HG02981 (cell line): ENCODE measurements at regions not wholly inside any gene's neighbourhood (a gene's known extent, or its start where the extent isn't known, plus 50 kb on each side); places are given as distances from the start of the nearest gene placed in this dataset.
"Not testable (repeated sequence)": the region's sequence is repeated elsewhere in the genome, so short reads cannot be mapped to it uniquely, and the experiment has no call there.

Source experiments
- ATAC-seq: cut with Tn5 transposase; IDR thresholded peaks from one replicate; pipeline ENCODE4 v1.9.1; 2021; ENCODE audit warnings: mild to moderate bottlenecking, moderate library complexity; ENCODE audit not compliant: unreplicated experiment

DNA sequence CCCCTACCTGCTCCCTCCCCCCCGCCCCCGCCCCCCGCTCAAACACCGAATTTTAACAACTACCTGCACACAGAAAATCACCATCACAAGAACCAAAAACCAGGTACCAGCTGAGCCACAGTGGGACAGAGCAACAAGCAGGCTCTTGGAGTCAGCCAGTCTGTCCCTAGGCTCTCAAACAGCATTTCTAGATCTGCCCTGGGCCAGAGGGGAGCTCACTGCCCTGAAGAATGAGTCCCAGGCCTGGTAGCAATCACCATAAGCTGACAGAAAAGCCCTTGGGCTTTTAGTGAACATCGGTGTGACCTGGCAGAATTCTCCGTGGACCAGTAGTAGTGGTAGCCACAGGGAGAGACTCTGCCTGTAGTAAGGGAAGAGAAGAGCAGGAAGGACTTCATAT, 58.3 kb downstream of the C11orf87 start:
- no peak for ATAC-seq

DNA sequence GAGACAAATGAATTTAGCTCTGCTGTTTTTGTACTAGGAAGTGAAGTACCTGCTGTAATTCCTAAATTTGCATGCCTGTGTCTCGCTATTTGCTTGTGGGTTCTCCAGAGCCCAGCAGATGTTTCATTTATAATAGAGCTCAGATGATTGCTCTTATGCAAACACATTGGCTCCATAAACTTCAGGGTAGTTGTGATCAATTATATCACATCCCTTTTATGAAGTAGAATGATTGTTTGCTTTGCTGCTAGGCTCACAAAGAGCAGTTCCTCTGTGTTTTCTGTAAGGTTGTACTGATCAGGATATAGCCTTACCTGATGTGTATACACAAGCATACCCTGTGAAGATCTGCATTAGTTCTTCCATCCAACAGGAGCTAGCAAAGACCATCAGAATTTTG, 64.1 kb downstream of the C11orf87 start:
- no peak for ATAC-seq

DNA sequence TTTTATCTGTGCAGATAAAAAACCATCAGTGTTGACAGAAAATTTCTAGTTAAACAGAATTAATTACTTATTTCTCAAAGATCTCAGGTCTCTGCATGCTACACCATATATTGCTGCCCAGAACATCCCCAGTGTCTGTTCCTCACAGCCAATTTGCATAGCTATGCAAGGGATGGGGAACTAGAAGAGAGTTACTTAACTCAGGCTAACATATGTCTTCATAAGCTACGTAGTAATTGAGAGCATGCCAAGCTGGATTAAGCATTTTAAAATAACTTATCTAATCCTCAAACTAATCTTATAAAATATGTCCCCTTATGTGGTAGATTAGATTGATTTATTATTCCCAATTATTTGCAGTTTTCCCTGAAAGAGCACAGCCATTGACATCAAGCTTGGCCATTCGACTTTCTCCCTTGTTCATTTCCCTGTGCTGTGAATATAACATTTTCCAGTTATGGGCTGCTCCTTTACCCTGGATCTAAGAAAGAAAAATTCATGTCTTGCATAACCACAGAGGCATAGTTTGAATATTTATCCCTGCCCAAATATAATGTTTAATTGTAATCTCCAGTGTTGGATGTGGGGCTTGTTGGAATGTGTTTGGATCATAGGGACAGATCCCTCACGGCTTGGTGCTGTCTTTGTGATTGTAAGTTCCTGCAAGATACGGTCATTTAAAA, 69.1 kb downstream of the C11orf87 start:
- ATAC-seq: no peak

DNA sequence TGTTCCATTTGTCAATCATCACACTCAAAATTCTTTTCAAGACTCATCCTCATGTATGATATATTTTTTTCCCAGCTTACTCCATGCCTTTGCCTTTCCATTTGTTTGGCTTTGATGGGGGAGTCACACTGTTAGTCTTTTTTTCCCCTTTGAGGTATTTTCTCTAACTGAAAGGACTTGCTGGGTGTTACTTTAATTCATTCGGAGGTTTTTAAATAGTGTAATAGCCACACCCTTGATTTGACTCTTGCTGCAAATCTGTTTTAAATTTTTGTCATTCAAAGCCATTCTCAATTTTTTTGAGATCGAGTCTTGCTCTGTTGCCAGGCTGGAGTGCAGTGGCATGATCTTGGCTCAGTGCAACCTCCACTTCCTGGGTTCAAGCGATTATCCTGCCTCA, 84.1 kb downstream of the C11orf87 start:
- ATAC-seq: no peak

DNA sequence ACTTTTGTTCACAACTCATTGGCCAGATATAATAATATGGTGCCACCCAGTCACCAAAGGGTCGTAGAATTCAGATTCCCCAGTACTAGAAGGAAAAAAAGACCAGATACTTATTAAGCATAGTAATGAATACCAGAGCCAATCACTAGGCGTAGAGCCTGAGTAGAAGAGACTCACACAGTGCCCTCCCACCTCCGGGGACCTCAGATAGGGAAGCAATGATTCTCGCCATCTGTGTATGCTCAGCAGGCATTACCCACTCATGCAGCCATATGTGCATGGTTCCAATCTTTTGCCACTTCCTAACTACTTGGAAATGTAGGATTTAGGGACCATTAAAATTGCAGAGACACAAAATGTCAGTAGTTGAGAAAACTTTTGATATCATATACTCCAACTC, 85.3 kb downstream of the C11orf87 start:
- ATAC-seq: no peak

DNA sequence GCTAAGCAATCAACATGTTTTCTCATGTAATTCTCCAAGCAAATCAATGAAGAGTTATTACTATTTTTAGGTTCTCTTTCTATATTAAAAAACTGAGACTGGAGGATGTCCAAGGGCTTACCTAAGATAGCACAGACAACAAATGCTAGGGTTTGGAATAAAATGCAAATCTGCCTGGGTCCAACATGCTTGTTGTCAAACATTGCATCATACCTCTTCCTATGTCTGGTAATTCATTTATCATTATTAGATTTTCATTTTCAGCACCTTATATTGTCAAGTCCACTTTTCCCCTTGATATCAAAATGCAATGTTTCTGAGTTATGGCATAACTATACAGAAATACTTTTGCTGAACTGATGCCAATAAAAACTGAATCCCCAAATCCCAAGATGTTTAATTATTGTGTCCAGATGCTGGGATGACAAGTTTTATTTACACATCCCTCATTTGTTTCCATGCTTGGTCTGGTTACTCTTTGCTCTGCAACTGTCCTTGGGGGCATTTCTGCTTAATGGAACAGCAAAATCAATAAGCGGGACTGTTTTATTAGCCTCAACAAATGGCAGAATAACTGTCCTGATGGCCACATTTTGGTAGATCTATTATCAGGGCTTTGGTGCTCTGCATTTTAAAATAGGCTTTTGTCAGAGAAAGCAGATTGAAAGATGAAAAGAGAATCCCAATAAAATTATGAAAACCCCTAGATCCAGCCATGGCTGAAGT, 86.0 kb downstream of the C11orf87 start:
- no peak for ATAC-seq

DNA sequence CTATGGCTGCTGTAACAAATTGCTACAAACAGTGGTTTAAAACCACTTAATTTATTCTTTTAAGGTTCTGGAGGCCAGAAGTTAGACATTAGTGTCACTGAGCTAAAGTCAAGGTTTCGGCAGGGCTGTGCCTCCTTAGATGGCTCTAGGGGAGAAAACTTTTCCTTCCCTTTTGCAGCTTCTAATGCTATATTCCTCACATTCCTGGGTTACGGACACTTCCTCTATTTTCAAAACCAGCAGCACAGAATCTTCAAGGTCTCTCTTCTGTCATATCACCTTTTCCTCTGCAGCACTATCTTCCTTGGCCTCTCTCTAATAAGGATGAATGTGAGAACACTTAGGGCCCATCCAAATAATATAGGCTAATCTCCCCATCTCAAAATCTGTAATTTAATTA, 87.0 kb downstream of the C11orf87 start:
- ATAC-seq: no peak

DNA sequence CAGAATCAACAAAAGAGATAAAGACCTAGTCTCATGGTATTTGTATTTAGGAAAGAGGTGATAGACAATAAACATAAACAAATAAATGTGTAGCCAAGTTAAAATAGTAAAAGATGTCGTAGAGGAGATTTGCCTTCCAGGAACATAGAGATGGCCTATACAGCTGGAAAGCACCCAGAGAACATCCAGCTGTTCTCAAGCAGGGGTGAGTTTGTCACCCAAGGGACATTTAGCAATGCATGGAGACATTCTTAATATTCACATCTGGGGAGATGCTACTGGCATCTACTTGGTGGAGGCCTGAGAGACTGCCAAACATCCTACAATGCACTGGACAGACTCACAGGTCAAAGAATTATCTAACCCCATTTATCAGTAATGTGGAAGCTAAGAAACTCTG, 88.3 kb downstream of the C11orf87 start:
- ATAC-seq: no peak

DNA sequence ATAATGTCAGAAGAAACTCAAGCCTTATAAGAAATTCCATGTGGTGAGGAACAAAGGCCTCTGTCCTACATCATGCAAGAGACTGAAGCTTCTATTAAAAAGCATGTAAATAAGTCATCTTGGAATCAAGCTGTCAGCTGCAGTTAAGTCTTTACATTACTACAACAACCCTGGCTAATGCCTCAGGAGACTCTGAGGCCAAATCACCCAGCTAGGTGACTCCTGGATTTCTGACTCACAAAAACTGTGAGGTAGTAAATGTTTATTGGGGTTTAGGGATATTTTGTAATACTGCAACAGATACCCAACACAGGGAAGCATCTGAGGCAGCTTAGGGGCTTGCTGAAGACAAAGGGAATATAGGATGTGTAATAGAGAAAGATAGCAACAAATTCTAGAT, 89.6 kb downstream of the C11orf87 start:
- no peak for ATAC-seq

DNA sequence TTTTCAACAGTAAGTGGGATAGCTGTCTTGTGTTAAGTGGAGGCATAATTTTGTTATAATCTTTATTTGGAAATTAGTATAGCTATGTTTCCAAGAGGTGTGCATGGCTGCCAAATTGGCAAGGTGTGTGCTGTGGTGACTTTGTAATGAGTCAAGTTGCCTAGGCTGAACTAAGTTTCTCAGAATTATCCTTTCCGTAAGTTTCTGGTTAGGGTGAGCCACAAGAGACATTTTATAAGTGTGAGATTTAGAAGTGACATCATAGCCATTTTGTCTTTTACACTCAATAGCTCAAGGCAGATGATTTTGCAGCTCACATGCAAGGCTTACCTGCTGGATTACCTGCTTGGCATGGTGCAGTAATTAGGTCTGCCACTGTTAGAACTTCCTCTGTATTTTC, 90.3 kb downstream of the C11orf87 start:
- ATAC-seq: no peak

DNA sequence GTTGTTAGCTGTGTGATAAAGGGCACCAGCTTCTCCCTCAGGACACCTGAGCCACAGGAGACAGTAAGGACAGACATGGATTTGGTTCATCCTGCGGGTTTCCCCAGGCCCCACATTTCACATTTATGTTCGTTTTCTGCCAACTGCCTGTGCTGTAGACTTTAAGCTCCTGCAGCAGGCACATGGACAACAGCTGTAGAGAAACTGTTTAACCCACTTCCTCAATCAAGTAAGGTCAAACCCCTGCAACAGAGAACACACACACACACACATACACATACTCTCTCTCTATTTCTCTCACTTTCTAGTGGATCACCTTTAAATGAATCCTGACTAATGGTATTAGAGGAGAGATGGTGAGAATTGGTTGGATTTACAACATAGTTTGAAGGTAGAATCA, 90.7 kb downstream of the C11orf87 start:
- peak; percentile 67 for ATAC-seq

DNA sequence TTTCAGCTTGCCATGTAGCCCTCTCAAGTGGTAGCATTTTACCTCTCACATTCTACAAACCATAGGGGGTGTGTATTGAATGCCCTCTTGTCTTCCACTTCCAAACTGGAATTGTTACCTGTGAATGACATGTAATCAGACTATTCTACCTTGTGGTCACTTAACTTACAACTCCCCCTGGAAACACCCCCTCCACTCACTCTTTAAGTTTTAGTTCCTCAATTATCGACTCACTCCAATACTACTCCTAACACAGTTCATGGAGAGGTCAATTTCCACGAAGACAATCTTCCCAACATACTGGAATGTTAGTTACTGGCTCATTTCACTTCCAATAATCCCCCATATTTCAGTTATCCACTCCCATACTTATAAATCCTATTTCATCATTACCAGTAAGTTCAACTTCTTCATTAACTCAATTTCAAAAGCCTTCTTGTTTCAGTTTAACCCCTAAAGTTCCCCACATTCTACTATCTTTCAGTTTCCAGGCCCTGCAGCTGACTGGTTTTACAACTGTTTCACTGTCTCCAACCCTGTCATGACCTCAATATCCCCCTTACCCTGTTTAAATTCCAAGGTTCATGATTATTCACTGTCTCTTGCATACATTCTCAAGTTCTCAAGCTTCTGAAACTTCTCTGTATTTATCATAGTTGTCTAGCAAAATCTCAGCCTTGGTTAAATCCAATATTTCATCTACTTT, 92.5 kb downstream of the C11orf87 start:
- peak; percentile 55 for ATAC-seq

DNA sequence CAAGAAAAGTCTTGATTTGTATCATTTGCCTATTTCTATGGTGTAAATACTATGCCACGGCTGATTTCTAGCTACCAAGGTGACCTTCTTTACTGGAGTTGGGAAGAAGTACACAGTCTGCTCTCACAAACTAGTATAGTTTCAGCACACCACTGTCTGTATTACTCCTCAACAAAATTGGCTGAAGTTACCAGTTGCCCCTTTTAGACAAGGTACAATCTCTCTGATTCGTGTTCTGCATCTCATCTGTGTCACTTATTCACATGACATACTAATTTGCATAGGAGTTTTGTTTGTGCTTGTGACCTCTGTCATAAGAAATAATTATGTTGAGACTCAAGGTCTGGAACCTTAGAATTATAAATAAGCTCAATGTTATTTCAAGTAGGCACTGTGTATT, 97.3 kb downstream of the C11orf87 start:
- no peak for ATAC-seq

DNA sequence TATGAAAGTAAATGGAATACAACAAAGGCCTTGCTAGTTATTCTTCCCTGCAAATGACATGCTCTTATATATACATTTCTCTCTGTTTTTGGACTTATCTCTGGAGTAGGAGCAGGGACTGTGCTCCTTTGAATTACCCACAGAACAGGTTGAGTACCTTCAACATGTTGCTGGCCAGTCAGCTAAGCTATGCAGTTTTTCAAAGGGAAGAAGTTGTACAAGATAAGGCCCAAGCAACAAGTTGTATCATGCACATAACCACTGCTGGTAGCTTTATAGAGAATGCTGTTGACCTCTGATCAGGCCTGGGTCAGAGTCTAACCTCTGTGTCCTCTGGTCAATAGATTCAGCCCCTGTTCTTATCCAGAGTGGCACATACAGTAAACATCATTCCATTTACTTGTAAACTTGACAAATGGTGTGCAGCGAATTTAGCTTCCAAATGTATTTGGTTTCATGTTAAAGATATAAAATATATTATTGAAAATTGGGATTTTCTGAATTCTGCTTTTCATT, 99.6 kb downstream of the C11orf87 start:
- no peak for ATAC-seq

DNA sequence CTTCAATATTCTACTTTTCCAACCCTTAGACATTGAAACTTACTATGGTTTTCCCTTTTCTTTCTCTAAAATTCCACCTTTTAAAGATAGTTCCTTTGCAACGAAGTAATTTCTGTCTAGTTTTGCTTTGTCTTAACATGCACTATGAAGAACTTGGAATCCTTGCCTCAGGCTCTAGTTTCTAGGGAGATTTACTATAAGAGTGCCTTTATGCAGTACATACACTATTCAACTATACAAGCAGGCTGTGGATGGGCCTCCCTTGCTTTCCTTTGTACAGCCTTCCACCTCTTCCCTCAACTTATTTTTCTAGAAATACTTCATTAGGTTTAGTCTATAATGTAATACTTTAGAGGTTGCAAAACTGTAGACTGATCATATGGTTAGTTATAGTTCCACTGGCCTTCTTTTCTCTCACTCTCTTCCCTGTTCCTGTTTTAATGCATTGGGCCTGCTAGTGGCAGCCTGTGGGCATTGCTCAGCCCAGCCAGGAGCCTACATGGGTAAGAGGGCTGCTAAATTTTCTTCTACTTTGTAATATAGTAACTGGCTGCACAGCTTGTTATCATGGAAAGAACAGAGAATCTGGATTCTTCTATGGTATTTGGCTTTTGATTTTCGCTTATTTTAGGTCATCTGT, 100.2 kb downstream of the C11orf87 start:
- no peak for ATAC-seq

DNA sequence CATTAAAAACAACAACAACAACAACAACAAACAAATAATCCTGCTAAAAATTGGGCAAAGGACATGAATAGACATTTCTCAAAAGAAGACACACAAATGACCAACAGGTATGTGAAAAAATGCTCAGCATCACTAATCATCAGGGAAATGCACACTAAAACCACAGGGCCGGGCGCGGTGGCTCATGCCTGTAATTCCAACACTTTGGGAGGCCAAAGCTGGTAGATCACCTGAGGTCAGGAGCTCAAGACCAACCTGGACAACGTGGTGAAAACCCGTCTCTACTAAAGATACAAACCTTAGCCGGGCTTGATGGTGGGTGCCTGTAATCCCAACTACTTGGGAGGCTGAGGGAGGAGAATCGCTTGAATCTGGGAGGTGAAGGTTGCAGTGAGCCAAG, 103.6 kb downstream of the C11orf87 start:
- not testable (repeated sequence) for ATAC-seq

DNA sequence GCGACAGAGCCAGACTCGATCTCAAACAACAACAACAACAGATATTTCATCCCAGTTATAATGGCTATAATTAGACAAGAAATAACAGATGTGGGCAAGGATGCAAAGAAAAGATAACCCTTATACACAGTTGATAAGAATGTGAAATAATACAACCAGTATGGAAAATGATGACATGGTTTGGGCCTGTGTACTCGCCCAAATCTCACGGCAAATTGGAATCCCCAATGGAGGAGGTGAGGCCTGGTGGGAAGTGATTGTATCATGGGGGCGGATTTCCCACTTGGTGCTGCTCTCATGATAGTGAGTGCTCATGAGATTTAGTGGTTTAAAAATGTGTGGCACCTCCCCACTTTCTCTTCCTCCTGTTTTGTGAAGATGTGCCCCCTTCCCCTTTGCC, 104.1 kb downstream of the C11orf87 start:
- ATAC-seq: no peak

DNA sequence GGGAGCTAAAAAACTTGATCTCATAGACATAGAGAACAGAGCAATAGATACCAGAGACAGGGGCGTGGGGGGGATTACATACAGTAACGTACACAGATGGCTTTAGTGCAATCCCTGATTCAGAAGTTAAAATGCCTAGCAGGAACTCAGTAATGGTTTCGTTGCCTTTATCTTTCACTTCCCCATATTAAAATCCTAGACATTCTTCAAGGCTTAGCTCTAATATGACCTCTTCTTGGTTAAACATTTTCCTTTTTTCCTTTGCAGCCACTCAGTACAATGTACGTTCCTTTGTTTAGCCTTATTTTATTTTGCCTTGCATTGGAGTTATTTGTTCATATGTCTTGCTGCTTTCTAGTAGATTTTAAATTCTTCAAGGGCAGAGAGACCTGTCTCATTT, 104.9 kb downstream of the C11orf87 start:
- ATAC-seq: no peak

DNA sequence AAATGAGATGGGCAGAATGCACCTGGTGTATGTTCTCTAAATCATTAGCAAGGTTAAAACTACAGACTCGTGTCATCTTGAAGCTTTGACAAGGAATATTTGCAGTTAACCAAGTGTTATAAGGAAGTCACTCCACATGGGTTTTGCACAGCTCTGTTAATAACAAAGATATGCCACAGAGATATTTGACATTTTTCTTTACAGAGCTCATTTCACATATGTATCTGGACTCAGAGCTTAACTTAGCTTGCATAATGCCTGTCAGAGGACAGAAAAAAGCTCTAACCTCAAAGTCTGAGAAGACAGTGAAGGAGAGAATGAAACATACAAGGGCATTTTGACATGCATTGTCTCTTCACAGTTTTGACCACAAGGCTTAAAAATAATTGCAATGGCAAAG, 105.5 kb downstream of the C11orf87 start:
- no peak for ATAC-seq

DNA sequence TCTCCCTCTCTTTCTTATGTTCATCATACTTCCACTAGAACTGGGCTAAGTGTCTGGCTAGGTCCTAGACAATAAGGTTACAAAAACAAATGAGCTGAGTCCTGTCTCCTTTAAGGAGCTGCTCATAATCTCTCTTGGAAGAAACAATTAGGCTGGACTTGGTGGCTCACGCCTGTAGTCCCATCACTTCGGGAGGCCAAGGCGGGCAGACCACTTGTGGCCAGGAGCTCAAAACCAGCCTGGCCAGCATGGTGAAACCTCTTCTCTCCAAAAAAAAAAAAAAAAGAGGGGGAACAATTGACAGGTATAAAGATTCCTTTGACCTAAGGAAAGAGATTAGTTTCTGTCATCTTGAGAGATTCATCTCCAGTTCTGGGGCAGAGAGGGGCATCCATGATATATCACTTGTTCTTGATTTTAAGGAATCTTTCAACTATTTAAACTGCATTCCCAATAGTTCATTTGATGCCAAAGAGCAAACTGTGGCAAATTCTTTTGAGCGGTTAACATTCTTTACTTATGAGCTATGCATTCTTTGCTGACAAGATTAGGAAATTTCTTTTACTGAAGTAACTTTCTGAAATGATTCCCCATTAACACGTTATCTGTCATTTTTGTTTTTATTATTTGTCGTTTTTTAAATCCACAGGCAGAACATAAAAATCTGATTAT, 125.5 kb downstream of the C11orf87 start:
- no peak for ATAC-seq

DNA sequence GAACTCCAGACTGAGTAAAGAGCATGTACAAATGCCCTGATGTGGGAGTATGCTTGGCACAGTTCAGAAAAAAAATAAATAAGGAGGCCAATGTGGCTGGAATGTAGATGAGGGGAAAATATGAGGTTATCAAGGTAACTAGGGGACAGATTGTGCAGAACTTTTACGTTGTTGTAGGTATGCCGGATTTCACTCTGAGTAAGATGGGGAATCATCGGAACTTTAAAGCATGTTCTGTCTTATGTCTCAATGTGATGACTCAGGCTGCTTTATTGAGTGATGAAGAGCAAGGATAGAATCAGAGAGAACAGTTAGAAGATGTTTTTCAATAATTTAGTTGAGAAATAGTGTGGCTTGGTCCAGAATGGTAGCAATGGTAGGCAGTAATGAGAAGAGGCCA, 130.4 kb downstream of the C11orf87 start:
- no peak for ATAC-seq
